ENCODE measurements at regions not wholly inside any gene's neighbourhood (a gene's known extent, or its start where the extent isn't known, plus 50 kb on each side); places are given as distances from the start of the nearest gene placed in this dataset.

- DNase-seq = no peak
Observed at GRCh38 chr18:25710981-25711380, 359.0 kb upstream of the ZNF521 start.

DNA sequence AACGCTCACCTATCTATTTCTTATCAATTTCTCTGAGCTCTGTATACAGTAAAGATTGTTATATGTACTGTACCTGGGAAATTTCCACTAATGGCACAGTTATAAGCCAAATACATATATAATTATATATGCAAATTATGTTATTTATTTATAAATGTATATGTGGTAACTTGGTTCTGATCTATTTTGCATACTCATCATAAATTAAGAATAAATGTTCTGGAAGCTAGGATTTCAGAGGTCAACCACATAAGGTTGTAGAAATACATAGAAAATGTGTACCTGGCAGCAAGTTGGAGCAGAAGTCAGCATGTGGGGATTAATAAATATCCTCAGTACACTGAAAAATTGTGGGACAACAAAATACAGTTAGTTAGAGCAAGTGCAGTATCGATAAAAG lies 353.7 kb upstream of the ZNF521 start:
- DNase-seq = no peak

- no peak for DNase-seq
Observed at GRCh38 chr18:25704494-25704893, 352.5 kb upstream of the ZNF521 start.

GRCh38 chr18:25704071-25704470 lies 352.1 kb upstream of the ZNF521 start:
- DNase-seq = no peak

GRCh38 chr18:25701821-25702220 lies 349.9 kb upstream of the ZNF521 start:
- DNase-seq = no peak

GRCh38 chr18:25686960-25687500 lies 335.1 kb upstream of the ZNF521 start:
- no peak for DNase-seq

DNA sequence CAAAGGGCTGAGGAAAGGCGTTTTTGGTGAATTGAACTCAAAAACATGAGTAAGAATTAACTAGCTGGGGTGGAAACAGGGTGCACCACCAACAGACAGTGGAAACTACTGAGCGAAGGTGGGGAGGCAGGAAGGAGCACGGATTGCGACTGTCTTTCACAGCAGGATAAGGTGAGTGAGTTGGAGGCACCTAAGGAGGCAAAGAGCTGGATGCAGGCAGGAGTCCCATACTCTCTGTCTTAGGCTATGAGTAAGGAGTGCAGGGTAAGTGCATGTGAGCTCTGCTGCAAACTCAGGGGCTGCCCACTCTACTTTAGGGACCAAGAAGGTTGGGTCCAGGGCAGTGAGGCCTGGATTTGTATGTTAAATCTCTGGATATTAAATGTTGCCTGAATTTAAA lies 333.1 kb upstream of the ZNF521 start:
- DNase-seq = no peak

- DNase-seq = no peak
Observed at GRCh38 chr18:25679491-25679890, 327.5 kb upstream of the ZNF521 start.

GRCh38 chr18:25678221-25678620 lies 326.3 kb upstream of the ZNF521 start:
- DNase-seq = no peak

- DNase-seq = no peak
Observed at GRCh38 chr18:25675123-25675850, 323.3 kb upstream of the ZNF521 start.

DNA sequence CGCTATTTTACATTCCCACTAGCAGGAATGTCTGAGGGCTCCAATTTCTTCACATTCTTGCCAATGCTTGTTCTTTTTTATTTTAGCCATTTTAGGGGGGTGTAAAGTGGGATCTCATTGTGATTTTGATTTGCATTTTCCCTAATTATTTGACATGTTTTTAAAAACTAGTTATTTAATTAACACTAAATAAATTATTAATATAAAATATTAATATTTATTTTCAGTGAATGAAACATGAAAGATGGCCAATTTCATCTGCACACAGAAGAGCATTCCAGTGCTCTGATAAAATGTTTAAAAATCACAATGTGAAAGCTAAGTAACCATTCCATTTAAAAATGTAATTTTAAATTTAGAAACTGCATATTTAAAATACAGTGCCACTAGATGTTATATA lies 322.2 kb upstream of the ZNF521 start:
- DNase-seq = no peak

DNA sequence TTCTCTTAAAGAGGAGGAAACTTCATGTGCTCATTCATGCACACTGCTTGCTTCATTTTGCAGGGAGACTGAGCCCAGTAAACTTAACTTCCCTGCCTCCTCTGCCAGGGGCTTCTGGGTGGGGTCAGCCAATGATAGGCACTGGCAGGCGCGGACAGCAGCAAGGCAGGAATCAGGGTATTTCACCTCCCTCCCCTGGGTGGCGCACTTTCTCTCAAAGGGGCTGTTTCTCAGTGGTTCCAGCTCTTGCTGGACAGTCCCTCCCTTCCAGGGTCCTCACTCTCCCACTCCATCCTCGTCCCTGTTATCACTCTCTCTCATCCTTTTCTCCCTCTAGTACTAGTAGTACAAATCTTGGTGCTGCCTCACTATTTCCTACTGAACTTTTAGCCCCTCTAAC lies 320.5 kb upstream of the ZNF521 start:
- DNase-seq = no peak

GRCh38 chr18:25669741-25670140 lies 317.8 kb upstream of the ZNF521 start:
- DNase-seq = no peak

GRCh38 chr18:25662272-25662671 lies 310.3 kb upstream of the ZNF521 start:
- no peak for DNase-seq

- DNase-seq = no peak
Observed at GRCh38 chr18:25661831-25662230, 309.9 kb upstream of the ZNF521 start.

- DNase-seq = no peak
Observed at GRCh38 chr18:25659541-25659940, 307.6 kb upstream of the ZNF521 start.

DNA sequence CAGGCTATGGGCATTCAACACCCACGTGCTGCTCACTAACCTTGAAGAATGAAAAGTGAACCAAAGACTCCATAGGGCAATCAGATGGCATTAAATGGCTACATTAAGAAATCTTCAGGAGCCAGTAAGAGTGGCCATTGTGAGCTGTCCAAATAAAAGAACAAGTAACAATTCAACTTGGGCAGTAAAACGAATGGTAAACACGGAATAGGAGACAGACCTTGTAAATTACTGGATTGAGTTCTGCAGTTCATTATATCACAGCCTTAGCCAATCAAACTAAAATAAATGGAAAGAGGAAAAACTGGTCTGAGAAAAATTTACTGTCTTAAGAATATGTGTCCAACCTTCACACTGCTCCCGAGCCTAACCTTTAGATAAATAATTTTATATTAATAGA lies 306.5 kb upstream of the ZNF521 start:
- no peak for DNase-seq

DNA sequence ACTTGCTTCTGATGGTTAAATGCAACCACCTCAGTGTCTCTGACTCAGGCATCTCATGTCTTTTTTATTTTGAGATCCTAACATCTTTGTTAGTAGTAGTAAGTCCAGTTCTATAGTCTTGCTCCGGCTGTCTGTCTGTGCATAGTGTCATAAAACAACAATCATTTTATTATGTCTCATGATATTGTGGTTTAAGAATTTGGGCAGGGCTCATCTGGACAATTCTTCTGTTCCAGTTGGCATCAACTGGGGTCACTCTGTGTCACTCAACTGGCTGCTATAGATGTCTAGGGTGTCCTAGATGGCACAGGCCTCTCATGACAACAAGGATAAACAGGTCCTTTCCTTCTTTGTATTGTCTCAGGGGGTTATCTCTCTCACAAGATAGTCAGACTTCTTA lies 299.6 kb upstream of the ZNF521 start:
- no peak for DNase-seq

GRCh38 chr18:25650201-25650941 lies 298.4 kb upstream of the ZNF521 start:
- DNase-seq = no peak

GRCh38 chr18:25648716-25649260 lies 296.8 kb upstream of the ZNF521 start:
- DNase-seq = no peak

- DNase-seq = no peak
Observed at GRCh38 chr18:25647404-25647803, 295.4 kb upstream of the ZNF521 start.

DNA sequence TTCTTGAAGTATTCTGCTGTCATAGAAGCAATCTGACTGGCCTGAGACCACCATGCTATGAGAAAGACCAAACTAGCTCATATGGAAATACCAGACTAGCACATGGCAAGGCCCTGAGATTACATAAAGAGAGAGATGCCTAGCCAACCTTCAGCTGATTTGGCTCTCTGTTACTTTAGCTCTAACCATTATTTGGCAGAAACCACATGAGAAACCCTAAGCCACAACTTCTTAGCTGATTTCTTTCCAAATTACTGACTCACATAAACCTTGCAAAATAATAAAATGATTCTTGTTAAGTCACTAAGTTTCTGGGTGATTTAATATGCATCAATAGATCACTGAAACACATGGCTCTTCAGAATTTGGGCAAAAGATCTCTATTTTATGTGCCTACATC lies 295.0 kb upstream of the ZNF521 start:
- DNase-seq = no peak

- DNase-seq = no peak
Observed at GRCh38 chr18:25639596-25639995, 287.6 kb upstream of the ZNF521 start.

GRCh38 chr18:25633563-25633962 lies 281.6 kb upstream of the ZNF521 start:
- DNase-seq = no peak

Measured in CD4-positive, alpha-beta T cell treated with Interleukin-4 for 4 hours (primary cell).